Non-pigmented ciliary epithelial cell (primary cell): ENCODE measurements at regions not wholly inside any gene's neighbourhood (a gene's known extent, or its start where the extent isn't known, plus 50 kb on each side); places are given as distances from the start of the nearest gene placed in this dataset.

ENCODE experiments used
- DNase-seq: peaks from one replicate; pipeline ENCODE4 v3.0.0-alpha.2; 2010; ENCODE audit warnings: low read depth

GRCh38 chr3:162007722-162008121, 511.1 kb downstream of the OTOL1 start:
- DNase-seq: no peak

DNA sequence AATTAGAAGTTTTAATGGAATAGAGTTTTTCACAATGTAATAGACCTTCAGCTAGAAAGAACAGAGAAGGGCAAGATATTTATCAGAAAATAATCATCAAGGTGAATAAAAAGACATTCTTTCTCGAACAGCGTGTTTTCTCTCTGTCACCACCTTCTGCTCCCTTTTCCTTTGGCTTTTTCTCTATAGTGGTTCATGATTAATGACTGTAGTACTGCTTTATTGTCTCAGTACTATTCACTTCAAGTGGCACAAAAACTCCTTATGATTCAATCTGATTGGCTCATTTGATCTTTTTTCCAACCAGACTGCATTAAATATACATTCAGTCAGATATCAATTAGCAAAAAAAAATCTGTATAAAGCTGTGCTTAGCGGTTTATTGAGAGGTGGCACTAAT, 516.0 kb downstream of the OTOL1 start:
- no peak for DNase-seq

DNA sequence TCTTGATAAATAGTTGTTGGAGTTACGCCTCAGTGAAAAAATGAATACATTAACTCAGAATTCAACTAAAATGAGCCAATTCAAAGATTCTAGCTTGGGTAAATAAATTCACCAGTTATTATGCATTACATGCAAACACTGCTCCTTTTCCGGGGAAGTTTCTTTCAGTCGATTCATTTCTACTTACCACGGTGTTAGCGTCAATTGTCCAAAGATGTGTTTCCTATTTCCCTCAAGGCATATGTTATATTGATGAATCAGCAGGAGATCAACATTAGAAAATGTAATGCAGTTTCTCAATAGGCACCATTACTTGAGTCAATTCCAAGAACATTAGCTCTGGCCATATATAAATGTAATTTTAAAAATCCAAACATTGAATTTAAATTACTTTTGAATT, 517.7 kb downstream of the OTOL1 start:
- no peak for DNase-seq

DNA sequence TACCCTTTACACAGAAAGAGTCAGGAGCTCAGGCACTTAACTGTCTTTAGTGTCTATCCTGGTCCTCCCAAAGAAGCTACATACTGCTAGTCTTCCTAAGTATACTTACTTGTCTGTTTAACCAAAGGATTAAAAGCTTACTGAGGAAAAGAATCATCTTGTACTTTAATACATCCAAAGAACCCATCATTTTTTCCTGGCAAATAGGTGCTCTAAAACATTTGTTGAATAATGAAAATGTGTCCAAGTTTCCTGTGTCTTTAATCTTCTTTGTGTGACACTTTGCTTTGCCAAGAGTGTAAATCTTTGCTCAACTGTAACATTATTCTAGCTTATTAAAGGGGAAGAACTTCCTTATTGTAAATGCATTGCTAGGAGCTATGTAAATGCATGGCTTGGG, 519.2 kb downstream of the OTOL1 start:
- no peak for DNase-seq

DNA sequence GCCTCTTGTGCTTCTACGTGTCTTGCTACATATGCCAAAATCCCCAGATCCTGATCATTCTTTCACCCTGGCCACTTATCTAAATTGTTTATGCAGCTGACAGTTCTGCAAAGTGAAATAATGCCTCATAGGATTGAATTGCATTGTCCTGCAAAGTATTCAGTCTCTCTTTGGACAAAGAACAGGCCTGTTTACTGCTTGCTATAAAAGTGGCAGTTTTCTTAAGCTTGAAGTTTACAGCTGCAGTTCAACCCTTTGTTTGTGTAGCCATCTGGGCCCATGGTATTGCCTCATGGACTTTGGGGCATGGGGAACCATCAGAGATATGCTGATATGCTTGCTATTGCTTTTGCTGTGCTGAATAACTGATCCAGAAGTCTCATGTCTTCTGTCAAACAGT, 523.2 kb downstream of the OTOL1 start:
- DNase-seq: no peak

GRCh38 chr3:162021206-162021605, 524.6 kb downstream of the OTOL1 start:
- DNase-seq: no peak

DNA sequence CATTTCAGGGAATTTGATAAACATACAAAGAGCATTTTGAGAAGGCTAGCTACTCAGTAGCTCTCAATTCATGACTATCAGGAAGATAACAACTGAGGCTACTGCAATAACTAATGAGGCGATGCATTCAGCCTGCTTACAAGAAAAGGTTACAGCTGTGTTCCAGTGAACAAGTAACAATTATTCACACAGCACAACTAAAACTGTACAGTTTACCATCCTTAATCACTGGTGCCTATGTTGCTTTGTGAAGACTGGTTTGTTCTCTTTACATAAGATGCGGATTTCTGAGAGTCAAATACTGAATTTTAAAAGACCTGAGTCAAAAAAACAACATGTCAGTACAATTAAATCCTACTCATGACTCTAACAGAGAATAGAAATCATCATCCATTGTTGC, 526.3 kb downstream of the OTOL1 start:
- DNase-seq: no peak

- DNase-seq: no peak
These were observed 533.1 kb downstream of the OTOL1 start for GRCh38 chr3:162029736-162030135.

- DNase-seq: peak; percentile 22
These were observed 537.8 kb downstream of the OTOL1 start for GRCh38 chr3:162034368-162034767.

DNA sequence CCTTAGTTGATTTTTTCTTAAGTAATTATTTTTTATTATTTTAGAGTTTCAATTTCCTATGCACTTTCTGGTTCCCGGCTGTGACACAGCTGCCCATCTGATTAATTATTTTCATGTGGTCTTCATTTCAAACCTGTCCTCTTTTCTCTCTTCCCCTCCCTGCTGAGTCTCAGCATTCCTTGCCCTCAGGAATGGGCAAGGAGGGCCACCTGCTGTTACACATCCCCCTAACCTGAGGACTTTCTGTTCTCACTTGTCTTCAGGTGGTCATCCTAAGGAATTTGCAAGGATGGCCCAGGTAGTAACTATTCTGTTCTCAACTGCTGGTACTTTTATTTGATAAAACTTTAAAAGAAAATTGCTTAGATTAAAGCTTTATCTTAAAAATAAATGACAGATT, 545.0 kb downstream of the OTOL1 start:
- DNase-seq: no peak

GRCh38 chr3:162052636-162053035, 556.0 kb downstream of the OTOL1 start:
- DNase-seq: no peak

GRCh38 chr3:162072656-162073164, 576.1 kb downstream of the OTOL1 start:
- no peak for DNase-seq

DNA sequence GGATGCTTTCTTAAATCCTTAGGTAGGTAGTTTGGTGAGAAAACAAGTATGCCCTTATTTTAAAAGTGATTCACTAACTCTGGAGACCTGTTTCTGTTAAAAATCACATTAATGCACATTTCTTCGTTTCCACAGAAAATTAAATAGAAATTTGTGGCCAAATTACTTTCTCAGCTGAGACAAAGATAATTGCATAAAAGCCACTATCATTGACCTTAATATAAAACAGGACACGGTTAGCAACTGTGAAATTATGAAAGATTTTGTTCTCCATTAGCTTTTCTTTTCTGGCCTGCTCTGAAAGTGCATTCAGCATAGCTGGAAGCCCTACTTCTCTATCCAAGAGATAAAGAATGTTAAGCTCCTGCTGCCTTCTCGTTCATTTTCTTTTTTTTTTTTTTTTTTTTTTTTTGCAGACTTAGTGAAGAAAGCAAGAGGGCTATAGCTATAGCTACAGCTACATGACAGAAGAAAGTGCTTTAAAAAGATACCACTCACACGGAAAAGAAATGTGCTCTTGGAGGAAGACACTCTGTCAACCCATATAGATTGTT, 576.9 kb downstream of the OTOL1 start:
- no peak for DNase-seq

GRCh38 chr3:162077108-162077507, 580.5 kb downstream of the OTOL1 start:
- DNase-seq: no peak

- DNase-seq: no peak
These were observed 585.9 kb downstream of the OTOL1 start for GRCh38 chr3:162082516-162082915.

- no peak for DNase-seq
These were observed 590.8 kb downstream of the OTOL1 start for GRCh38 chr3:162087361-162087760.

GRCh38 chr3:162092751-162093150, 596.1 kb downstream of the OTOL1 start:
- no peak for DNase-seq

DNA sequence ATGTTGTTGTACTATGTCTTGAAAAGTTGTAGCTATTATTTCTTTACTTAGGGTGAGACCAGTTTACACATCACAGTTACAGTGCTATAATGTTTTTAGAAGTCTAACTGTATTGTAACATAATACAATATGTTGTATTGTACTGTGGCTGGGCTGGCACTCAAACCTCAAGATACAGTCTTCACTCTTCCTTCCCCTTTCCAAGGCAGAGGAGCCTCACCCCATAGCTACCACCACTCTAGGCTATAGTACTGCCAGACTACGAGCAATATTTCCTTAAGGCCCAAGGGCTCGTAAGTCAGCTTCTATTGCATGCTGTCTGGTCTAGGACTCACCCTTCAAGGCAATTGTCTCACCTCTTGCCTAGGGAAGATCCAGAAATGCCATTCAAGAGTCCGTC, 597.7 kb downstream of the OTOL1 start:
- no peak for DNase-seq

DNA sequence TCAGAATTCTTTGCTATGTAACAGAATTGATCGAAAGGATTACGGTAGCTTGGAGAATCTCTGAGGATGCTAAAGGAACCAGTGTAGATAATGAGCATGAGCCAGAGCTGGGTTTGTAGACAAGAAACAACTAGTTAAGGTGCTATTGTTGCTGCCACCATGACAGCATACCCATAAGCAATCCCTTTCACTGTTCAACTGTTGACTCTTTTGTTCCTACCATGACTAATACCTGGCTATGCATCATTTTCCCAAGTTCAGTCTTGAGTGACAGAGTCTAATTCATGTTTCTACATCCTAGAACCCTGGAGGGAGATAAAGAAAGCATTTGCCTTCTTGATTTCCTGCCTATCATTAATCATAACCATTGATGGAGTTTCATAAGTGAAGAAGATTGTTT, 600.3 kb downstream of the OTOL1 start:
- no peak for DNase-seq

- no peak for DNase-seq
These were observed 607.2 kb downstream of the OTOL1 start for GRCh38 chr3:162103808-162104207.

DNA sequence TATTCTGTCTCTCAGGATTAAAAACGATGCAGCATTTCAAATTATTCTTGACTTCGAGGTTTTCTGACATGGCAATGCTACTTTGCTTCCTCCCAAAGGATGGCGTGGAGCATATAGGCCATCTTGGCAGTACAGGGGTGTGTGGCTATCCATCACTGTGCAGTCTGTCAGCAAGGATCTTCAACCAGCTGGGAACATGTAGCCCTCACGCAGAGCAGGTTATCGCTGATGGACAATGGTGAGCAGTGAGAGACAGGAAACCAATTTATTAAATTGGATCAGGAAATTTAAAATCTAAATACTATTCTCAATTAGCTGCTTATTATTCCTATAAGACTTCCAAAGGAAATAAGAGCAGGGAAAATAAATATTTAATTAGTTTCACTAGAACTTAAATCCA, 615.3 kb downstream of the OTOL1 start:
- no peak for DNase-seq

GRCh38 chr3:162112719-162113118, 616.1 kb downstream of the OTOL1 start:
- DNase-seq: no peak

DNA sequence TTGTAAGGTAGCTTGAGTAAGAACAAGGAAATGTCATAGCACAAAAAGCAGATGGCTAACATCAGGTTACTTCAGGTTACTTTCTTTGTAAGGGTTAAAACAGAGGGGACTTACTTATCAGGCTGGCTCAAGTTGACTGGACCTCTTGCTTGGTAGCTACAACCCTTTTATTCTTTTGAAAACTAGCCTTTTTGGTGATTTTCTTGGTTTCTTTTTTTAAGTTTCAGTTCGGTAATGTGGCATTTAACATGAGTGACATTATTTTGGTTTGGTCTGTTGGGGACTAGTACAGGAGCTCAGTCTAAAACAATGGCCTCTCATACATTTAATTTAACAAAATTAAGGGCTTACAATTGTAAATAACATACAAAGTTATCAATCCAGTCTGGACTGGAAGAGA, 621.4 kb downstream of the OTOL1 start:
- DNase-seq: no peak

- DNase-seq: no peak
These were observed 623.0 kb downstream of the OTOL1 start for GRCh38 chr3:162119651-162120050.

GRCh38 chr3:162122405-162122804, 625.8 kb downstream of the OTOL1 start:
- DNase-seq: no peak
